Cardiac muscle cell (in vitro differentiated cells and primary cell): ENCODE measurements at regions not wholly inside any gene's neighbourhood (a gene's known extent, or its start where the extent isn't known, plus 50 kb on each side); places are given as distances from the start of the nearest gene placed in this dataset.

Source experiments
- DNase-seq, 2 donors: peaks; one replicate each; pipeline versions ENCODE4 v3.0.0 to v3.0.0-alpha.2; 2010 to 2017; ENCODE audit warnings: low read depth in 1 of 2, low spot score in 1 of 2
- H3K27ac ChIP-seq: fragments of 200-600 bp; sonication (generic); 2 replicates; pipeline ENCODE4 v1.5.1; 2016
- H3K27me3 ChIP-seq: fragments of 200-600 bp; sonication (generic); 2 replicates; pipeline ENCODE4 v1.6.0; 2016; ENCODE audit warnings: control low read depth
- H3K36me3 ChIP-seq: fragments of 200-600 bp; sonication (generic); 2 replicates; pipeline ENCODE4 v1.5.1; 2016; ENCODE audit warnings: control low read depth
- H3K4me1 ChIP-seq: fragments of 200-600 bp; sonication (generic); 2 replicates; pipeline ENCODE4 v1.8.1; 2017; ENCODE audit warnings: low read depth, mild to moderate bottlenecking, mixed run types
- H3K4me3 ChIP-seq: fragments of 200-600 bp; sonication (generic); 2 replicates; pipeline ENCODE4 v1.5.1; 2016; ENCODE audit warnings: mild to moderate bottlenecking
- H3K9me3 ChIP-seq: fragments of 200-600 bp; sonication (generic); 2 replicates; pipeline ENCODE4 v1.5.1; 2017; ENCODE audit warnings: low read depth, mild to moderate bottlenecking, control low read depth
- CTCF ChIP-seq: IDR thresholded peaks from 2 replicates; pipeline ENCODE4 v1.5.1; 2012; ENCODE audit warnings: low read depth, mild to moderate bottlenecking, low read length

- TF ChIP-seq CTCF, result no peak
- DNase-seq, result no peak
- no peaks in the 10 kb centered on the region for H3K9me3 ChIP-seq
- H3K27ac ChIP-seq, result no peak overlapping the region
- H3K4me3 ChIP-seq, result no peak overlapping the region
- H3K27me3 ChIP-seq, result no peaks in the 10 kb centered on the region
- no peaks in the 10 kb centered on the region for H3K36me3 ChIP-seq
- H3K4me1 ChIP-seq, result peaks cover 23% of the 10 kb centered on the region
Measured at GRCh38 chr4:71257761-71258160, 81.1 kb upstream of the SLC4A4 start.

- Histone ChIP-seq H3K27me3 (no peaks in the 10 kb centered on the region), H3K36me3 (no peaks in the 10 kb centered on the region), H3K9me3 (no peaks in the 10 kb centered on the region), H3K27ac (no peak overlapping the region), H3K4me3 (no peak overlapping the region), H3K4me1 (peaks cover 23% of the 10 kb centered on the region)
- TF ChIP-seq CTCF, result no peak
- no peak for DNase-seq
Measured at GRCh38 chr4:71258323-71258722, 80.5 kb upstream of the SLC4A4 start.

GRCh38 chr4:71259280-71259679 lies 79.5 kb upstream of the SLC4A4 start:
- Histone ChIP-seq H3K9me3 (no peaks in the 10 kb centered on the region), H3K27me3 (no peaks in the 10 kb centered on the region), H3K27ac (no peak overlapping the region), H3K4me3 (no peak overlapping the region), H3K36me3 (no peaks in the 10 kb centered on the region), H3K4me1 (peaks cover 23% of the 10 kb centered on the region)
- no peak for TF ChIP-seq CTCF
- no peak for DNase-seq

- Histone ChIP-seq H3K9me3 (no peaks in the 10 kb centered on the region), H3K27me3 (no peaks in the 10 kb centered on the region), H3K4me3 (no peak overlapping the region), H3K27ac (no peak overlapping the region), H3K4me1 (peaks cover 23% of the 10 kb centered on the region), H3K36me3 (no peaks in the 10 kb centered on the region)
- no peak for TF ChIP-seq CTCF
- no peak for DNase-seq
Measured at GRCh38 chr4:71259911-71260331, 78.9 kb upstream of the SLC4A4 start.

- no peaks in the 10 kb centered on the region for H3K36me3 ChIP-seq
- H3K27ac ChIP-seq, result peak overlapping the region; percentile 25
- peaks cover 23% of the 10 kb centered on the region for H3K4me1 ChIP-seq
- H3K27me3 ChIP-seq, result no peaks in the 10 kb centered on the region
- no peak for DNase-seq
- no peak for TF ChIP-seq CTCF
- no peak overlapping the region for H3K4me3 ChIP-seq
- no peaks in the 10 kb centered on the region for H3K9me3 ChIP-seq
Measured at GRCh38 chr4:71260544-71260943, 78.3 kb upstream of the SLC4A4 start.

- H3K27ac ChIP-seq, result peak overlapping the region; percentile 25
- no peaks in the 10 kb centered on the region for H3K36me3 ChIP-seq
- no peaks in the 10 kb centered on the region for H3K9me3 ChIP-seq
- no peak overlapping the region for H3K4me3 ChIP-seq
- no peak for TF ChIP-seq CTCF
- H3K27me3 ChIP-seq, result no peaks in the 10 kb centered on the region
- no peak for DNase-seq
- H3K4me1 ChIP-seq, result peaks cover 23% of the 10 kb centered on the region
Measured at GRCh38 chr4:71261001-71261400, 77.8 kb upstream of the SLC4A4 start.
